Stimulated activated naive CD8-positive, alpha-beta T cell treated with anti-CD3 and anti-CD28 coated beads, Interleukin-15, amount 100 ng/mL, for 72 hours (primary cell): ENCODE measurements at regions not wholly inside any gene's neighbourhood (a gene's known extent, or its start where the extent isn't known, plus 50 kb on each side); places are given as distances from the start of the nearest gene placed in this dataset.

Experiments used
- ATAC-seq: fragments of 150-1000 bp; cut with Tn5 transposase; 2 replicates; pipeline ENCODE4 v1.10.0; 2021; ENCODE audit warnings: mild to moderate bottlenecking, moderate library complexity
- DNase-seq, 2 donors: peaks; one replicate each; pipeline ENCODE4 v3.0.0; 2021 to 2022
- H3K27ac Mint-ChIP-seq, 2 donors: one replicate each; pipeline ENCODE4 v1.8.0; 2022; ENCODE audit warnings: mild to moderate bottlenecking in 2 of 2, mixed read lengths in 2 of 2, moderate library complexity in 2 of 2
- H3K27me3 Mint-ChIP-seq: one replicate; pipeline ENCODE4 v1.8.0; 2022; ENCODE audit warnings: mixed read lengths
- H3K4me1 Mint-ChIP-seq: one replicate; pipeline ENCODE4 v1.8.0; 2022; ENCODE audit warnings: mild to moderate bottlenecking, mixed read lengths
- H3K4me3 Mint-ChIP-seq, 2 donors: one replicate each; pipeline ENCODE4 v1.8.0; 2022; ENCODE audit warnings: mild to moderate bottlenecking in 2 of 2, mixed read lengths in 2 of 2, moderate library complexity in 1 of 2
- H3K9me3 Mint-ChIP-seq, 2 donors: one replicate each; pipeline ENCODE4 v1.8.0; 2022; ENCODE audit warnings: mixed read lengths in 2 of 2

- no peak for ATAC-seq
- Mint-ChIP-seq H3K9me3 (peaks cover 8 to 15% of the 10 kb centered on the region in 2 donors), H3K27ac (no peak overlapping the region), H3K4me3 (no peak overlapping the region), H3K4me1 (no peaks in the 10 kb centered on the region), H3K27me3 (peaks cover 15% of the 10 kb centered on the region)
- DNase-seq, result no peak
Measured at GRCh38 chr2:239700686-239701345, 300.0 kb upstream of the HDAC4 start.

DNA sequence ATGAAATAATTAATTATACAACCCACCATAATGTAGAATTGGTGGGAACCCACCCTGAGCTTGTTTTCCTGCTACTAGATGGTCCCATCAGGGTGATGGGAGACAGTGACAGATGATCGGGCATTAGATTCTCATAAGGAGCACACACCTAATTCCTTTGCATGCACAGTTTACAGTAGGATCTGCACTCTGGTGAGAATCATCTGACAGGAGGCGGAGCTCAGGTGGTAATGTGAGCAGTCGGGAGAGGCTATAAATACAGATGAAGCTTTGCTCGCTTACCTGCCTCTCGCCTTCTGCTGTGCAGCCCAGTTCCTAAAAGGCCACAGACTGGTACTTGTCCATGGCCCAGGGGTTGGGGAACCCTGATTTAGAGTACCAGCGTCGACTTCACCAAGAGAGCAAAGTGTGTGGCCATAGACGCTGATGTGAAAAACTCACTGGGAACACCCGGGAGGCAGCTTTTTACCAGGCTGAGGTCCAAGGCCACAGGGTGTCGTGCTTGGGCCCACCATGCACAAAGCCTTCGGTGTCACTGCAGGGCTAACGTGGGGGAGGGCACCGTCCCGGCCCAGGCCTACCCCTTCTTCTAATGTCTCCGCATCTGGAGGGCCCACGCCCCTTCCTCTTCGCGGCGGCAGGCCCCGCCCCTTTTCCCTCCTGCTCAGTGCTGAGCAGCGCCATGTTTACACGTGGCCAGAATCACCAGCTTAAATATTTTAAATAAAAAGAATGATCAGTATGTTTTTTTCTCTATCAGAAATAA lies 296.8 kb upstream of the HDAC4 start:
- DNase-seq (no peak), ATAC-seq (no peak)
- H3K4me1 Mint-ChIP-seq, result no peaks in the 10 kb centered on the region
- no peaks in the 10 kb centered on the region for H3K9me3 Mint-ChIP-seq
- H3K27me3 Mint-ChIP-seq, result no peaks in the 10 kb centered on the region
- H3K4me3 Mint-ChIP-seq, result no peak overlapping the region
- H3K27ac Mint-ChIP-seq, result no peak overlapping the region

- DNase-seq, result no peak
- ATAC-seq, result no peak
- Mint-ChIP-seq H3K27me3 (no peaks in the 10 kb centered on the region), H3K4me3 (no peak overlapping the region), H3K4me1 (no peaks in the 10 kb centered on the region), H3K27ac (no peak overlapping the region), H3K9me3 (no peaks in the 10 kb centered on the region)
Measured at GRCh38 chr2:239696559-239697207, 295.9 kb upstream of the HDAC4 start.

- H3K27ac Mint-ChIP-seq, result no peak overlapping the region
- H3K9me3 Mint-ChIP-seq, result no peaks in the 10 kb centered on the region
Measured at GRCh38 chr2:239695728-239696240, 295.0 kb upstream of the HDAC4 start.

GRCh38 chr2:239695106-239695727 lies 294.4 kb upstream of the HDAC4 start:
- ATAC-seq (no peak), DNase-seq (no peak)
- Mint-ChIP-seq H3K4me3 (no peak overlapping the region), H3K4me1 (no peaks in the 10 kb centered on the region), H3K27ac (no peak overlapping the region), H3K9me3 (no peaks in the 10 kb centered on the region), H3K27me3 (no peaks in the 10 kb centered on the region)

More at GRCh38 chr2:239695728-239696240, 295.0 kb upstream of the HDAC4 start:
- ATAC-seq (no peak), DNase-seq (no peak)
- Mint-ChIP-seq H3K4me1 (no peaks in the 10 kb centered on the region), H3K27me3 (no peaks in the 10 kb centered on the region), H3K4me3 (no peak overlapping the region)

GRCh38 chr2:239694487-239694886 lies 293.7 kb upstream of the HDAC4 start:
- no peak overlapping the region for H3K4me3 Mint-ChIP-seq
- H3K27ac Mint-ChIP-seq, result no peak overlapping the region
- H3K4me1 Mint-ChIP-seq, result no peaks in the 10 kb centered on the region
- DNase-seq (no peak), ATAC-seq (no peak)
- no peaks in the 10 kb centered on the region for H3K9me3 Mint-ChIP-seq
- H3K27me3 Mint-ChIP-seq, result no peaks in the 10 kb centered on the region

- Mint-ChIP-seq H3K27ac (no peak overlapping the region), H3K4me3 (no peak overlapping the region), H3K9me3 (no peaks in the 10 kb centered on the region), H3K27me3 (no peaks in the 10 kb centered on the region), H3K4me1 (no peaks in the 10 kb centered on the region)
- ATAC-seq (no peak), DNase-seq (no peak)
Measured at GRCh38 chr2:239693761-239694415, 293.1 kb upstream of the HDAC4 start.

DNA sequence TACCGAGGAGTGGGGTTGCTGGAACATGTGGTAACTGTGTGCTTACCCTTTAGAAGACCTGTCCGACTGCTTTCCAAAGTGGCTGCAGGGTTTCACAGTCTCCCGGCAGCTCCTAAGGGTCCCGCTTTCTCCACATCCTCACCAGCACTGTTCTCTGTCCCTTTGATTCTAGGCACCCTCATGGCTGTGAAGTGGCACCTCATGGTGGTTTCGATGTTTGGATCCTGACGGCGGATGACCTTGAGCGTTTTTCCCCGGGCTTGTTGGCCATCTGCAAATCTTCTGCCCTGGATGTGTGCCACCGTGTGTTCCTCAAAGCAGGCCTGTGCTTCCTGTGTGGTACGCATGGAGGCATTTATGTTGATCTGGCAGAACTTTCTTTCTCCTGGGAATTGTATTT lies 292.5 kb upstream of the HDAC4 start:
- ATAC-seq (no peak), DNase-seq (no peak)
- Mint-ChIP-seq H3K4me3 (no peak overlapping the region), H3K9me3 (no peaks in the 10 kb centered on the region), H3K27ac (no peak overlapping the region), H3K4me1 (no peaks in the 10 kb centered on the region), H3K27me3 (peaks cover 3% of the 10 kb centered on the region)

DNA sequence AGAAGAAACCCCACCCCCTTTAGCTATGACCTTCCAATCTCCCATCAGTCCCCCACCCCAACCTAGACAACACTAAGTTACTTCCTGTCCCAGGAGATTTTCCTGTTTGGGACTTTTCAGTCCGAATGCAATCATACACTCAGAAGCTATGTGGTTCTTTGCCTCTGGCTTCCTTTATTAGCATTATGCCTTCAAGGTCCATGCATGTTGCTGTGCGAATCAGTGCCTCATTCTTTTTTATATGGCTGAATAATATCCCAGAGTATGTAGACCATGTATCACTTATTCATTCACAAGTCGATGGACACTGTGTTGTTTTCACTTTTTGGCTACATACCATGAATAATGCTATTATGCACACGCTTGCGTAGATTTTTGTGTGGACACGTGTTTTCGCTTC lies 292.1 kb upstream of the HDAC4 start:
- Mint-ChIP-seq H3K27me3 (peaks cover 7% of the 10 kb centered on the region), H3K4me1 (no peaks in the 10 kb centered on the region), H3K9me3 (no peaks in the 10 kb centered on the region), H3K4me3 (no peak overlapping the region), H3K27ac (no peak overlapping the region)
- no peak for DNase-seq
- no peak for ATAC-seq

GRCh38 chr2:239692362-239692851 lies 291.6 kb upstream of the HDAC4 start:
- H3K4me1 Mint-ChIP-seq, result no peaks in the 10 kb centered on the region
- no peaks in the 10 kb centered on the region for H3K9me3 Mint-ChIP-seq
- H3K27ac Mint-ChIP-seq, result no peak overlapping the region
- H3K27me3 Mint-ChIP-seq, result peaks cover 12% of the 10 kb centered on the region
- no peak overlapping the region for H3K4me3 Mint-ChIP-seq
- ATAC-seq (no peak), DNase-seq (no peak)

GRCh38 chr2:239691720-239692119 lies 290.9 kb upstream of the HDAC4 start:
- no peak overlapping the region for H3K27ac Mint-ChIP-seq
- H3K9me3 Mint-ChIP-seq, result no peaks in the 10 kb centered on the region
- DNase-seq (no peak), ATAC-seq (no peak)
- H3K4me1 Mint-ChIP-seq, result no peaks in the 10 kb centered on the region
- peaks cover 15% of the 10 kb centered on the region for H3K27me3 Mint-ChIP-seq
- H3K4me3 Mint-ChIP-seq, result no peak overlapping the region

DNA sequence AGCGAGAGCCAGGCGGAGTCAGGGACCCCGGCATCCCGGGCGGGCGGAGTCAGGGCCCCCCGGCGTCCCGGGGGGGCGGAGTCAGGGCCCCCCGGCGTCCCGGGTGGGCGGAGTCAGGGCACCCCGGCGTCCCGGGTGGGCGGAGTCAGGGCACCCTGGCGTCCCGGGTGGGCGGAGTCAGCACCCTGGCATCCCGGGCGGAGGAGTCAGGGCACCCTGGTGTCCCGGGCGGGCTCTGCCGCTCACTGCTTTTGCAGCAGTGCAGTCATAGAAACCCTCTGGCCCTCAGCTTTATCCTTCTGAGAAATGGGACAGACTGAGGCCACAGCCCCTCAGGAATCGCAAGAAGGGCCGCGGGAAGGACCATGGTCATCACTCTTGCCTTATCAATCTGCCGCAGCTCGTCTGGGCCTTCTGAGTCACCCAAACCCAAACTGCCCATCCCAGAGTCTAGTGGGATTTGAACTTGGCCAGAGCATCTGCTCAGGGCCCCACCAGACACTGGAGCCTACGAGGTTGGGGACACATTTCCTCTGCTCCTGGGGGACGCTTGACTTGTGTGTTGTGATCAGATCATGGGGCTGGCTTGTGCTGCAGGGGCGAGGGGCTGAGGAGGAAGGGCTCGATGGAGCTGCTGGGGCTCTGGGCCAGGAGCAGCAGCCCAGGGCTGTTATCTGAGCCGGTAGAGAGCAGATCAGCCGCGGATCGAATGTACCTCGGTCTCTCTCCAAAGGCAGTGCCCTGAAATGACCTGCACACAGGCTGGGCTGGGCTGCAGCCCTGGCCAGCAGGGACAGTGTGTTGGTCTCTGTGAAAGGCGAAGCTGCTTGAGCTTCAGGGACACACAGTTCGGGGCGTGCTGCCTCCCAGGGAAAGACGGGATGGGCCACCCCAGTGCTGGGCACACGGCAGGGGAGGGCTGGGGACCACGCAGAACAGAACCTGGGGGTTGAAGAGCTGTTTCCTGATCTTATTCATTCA lies 290.1 kb upstream of the HDAC4 start:
- ATAC-seq, result no peak
- no peaks in the 10 kb centered on the region for H3K9me3 Mint-ChIP-seq
- DNase-seq, result no peak
- peaks cover 16% of the 10 kb centered on the region for H3K27me3 Mint-ChIP-seq
- H3K27ac Mint-ChIP-seq, result peak overlapping the region in 1 of 2 donors; percentile 84
- no peak overlapping the region for H3K4me3 Mint-ChIP-seq
- no peaks in the 10 kb centered on the region for H3K4me1 Mint-ChIP-seq

DNA sequence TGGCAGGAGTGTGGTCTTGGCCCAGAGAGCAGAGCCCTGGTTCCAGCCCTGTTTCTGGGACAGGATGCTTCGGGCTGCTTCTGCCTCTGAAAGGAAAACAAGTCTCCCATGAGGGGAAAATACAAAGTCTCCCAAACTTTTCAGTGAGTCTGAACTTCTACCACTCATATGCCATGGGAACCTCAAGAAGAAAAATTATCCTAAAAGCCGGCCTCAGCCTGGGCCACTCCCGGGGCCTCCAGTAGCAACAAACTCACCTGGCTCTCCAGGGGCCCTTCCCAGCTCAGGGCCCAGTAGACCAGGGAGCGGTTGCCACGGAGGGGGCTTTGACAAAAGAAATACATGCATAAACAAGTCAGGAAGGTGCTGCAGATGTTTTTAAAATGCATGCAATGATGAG lies 289.2 kb upstream of the HDAC4 start:
- DNase-seq (no peak), ATAC-seq (no peak)
- H3K27me3 Mint-ChIP-seq, result peaks cover 23% of the 10 kb centered on the region
- no peaks in the 10 kb centered on the region for H3K4me1 Mint-ChIP-seq
- no peak overlapping the region for H3K4me3 Mint-ChIP-seq
- peak overlapping the region in 1 of 2 donors; percentile 68 for H3K27ac Mint-ChIP-seq
- H3K9me3 Mint-ChIP-seq, result no peaks in the 10 kb centered on the region

DNA sequence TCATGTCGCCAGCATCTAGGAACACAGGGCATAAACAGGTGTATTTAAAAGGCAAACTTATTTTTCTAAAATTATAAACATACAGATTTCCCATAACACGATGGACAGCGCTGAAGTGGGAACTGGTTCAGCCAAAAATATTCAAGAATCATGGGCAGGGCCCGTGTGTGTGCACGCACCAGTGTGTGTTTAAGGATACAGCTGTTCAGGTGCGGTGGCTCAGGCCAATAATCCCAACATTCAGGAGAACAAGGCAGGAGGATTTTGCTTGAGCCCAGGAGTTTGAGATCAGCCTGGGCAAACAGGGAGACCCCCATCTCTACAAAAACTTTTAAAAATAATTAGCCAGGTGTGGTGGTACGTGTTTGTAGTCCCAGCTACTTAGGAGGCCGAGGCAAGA lies 288.6 kb upstream of the HDAC4 start:
- no peak for ATAC-seq

More for the DNA sequence above, 288.6 kb upstream of the HDAC4 start:
- Mint-ChIP-seq H3K4me3 (no peak overlapping the region), H3K27me3 (peaks cover 26% of the 10 kb centered on the region), H3K27ac (peak overlapping the region in 1 of 2 donors; percentile 68), H3K4me1 (no peaks in the 10 kb centered on the region), H3K9me3 (peaks cover 0 to 1% of the 10 kb centered on the region in 2 donors)
- no peak for DNase-seq
